Esophagus muscularis mucosa (tissue), 4 donors: ENCODE measurements at regions not wholly inside any gene's neighbourhood (a gene's known extent, or its start where the extent isn't known, plus 50 kb on each side); places are given as distances from the start of the nearest gene placed in this dataset.

ENCODE experiments used
- DNase-seq: peaks from one replicate; pipeline ENCODE4 v3.0.0-alpha.2; 2017; ENCODE audit errors: extremely low spot score
- H3K27ac ChIP-seq, 4 donors: fragments of 200-600 bp; sonication (generic); replicated peaks in 1 of 4; 1 replicate in 3 of 4; 2 replicates in 1 of 4; pipeline ENCODE4 v1.5.1; 2016 to 2019; ENCODE audit warnings: mild to moderate bottlenecking in 1 of 4
- H3K27me3 ChIP-seq, 4 donors: fragments of 200-600 bp; sonication (generic); one replicate each; pipeline versions ENCODE4 v1.5.1 to v1.6.0; 2016 to 2019
- H3K36me3 ChIP-seq, 4 donors: fragments of 200-600 bp; sonication (generic); one replicate each; pipeline ENCODE4 v1.5.1; 2016 to 2019
- H3K4me1 ChIP-seq, 4 donors: fragments of 200-600 bp; sonication (generic); one replicate each; pipeline ENCODE4 v1.5.1; 2016 to 2019
- H3K4me3 ChIP-seq, 4 donors: fragments of 200-600 bp; sonication (generic); 1 replicate in 2 of 4; 2 replicates in 2 of 4; pipeline ENCODE4 v1.5.1; 2016 to 2019; ENCODE audit warnings: mild to moderate bottlenecking in 4 of 4, moderate library complexity in 1 of 4
- H3K9me3 ChIP-seq, 4 donors: fragments of 200-600 bp; sonication (generic); 1 replicate in 3 of 4; 2 replicates in 1 of 4; pipeline ENCODE4 v1.5.1; 2016 to 2019
- CTCF ChIP-seq, 3 experiments: fragments of 200-600 bp in 2 of 3; fragments of 450-650 bp in 1 of 3; sonication (generic) in 2 of 3; IDR thresholded peaks; one replicate each; pipeline ENCODE4 v1.5.1; 2017 to 2019; ENCODE audit warnings: antibody characterized with exemption in 3 of 3, mild to moderate bottlenecking in 2 of 3, moderate library complexity in 1 of 3
- EP300 ChIP-seq: sonication (generic); formaldehyde crosslinking; IDR thresholded peaks from one replicate; pipeline ENCODE4 v1.6.1; 2017; ENCODE audit warnings: antibody characterized with exemption
- POLR2A ChIP-seq: fragments of 450-650 bp; IDR thresholded peaks from one replicate; pipeline ENCODE4 v1.6.1; 2017; ENCODE audit warnings: antibody characterized with exemption, moderate library complexity, mild to moderate bottlenecking, low read depth
- POLR2AphosphoS5 ChIP-seq, 2 donors: sonication (generic); formaldehyde crosslinking; IDR thresholded peaks; one replicate each; pipeline ENCODE4 v1.6.1; 2017; ENCODE audit warnings: antibody characterized with exemption in 2 of 2
- WGBS: methylation state at CpG from one replicate; pipeline ENCODE4 v1.1.5; 2018; 5-methylcytosine and 5-hydroxymethylcytosine counted together
- intact Hi-C: fragments of 100-400 bp; cut with DNase I; formaldehyde crosslinking; loops from one replicate; pipeline ENCODE4 v1.15.1; 2023

- Histone ChIP-seq H3K27ac (no peak overlapping the region), H3K36me3 (no peaks in the 10 kb centered on the region), H3K4me3 (no peak overlapping the region), H3K27me3 (no peaks in the 10 kb centered on the region), H3K4me1 (no peaks in the 10 kb centered on the region), H3K9me3 (no peaks in the 10 kb centered on the region)
- no peak for DNase-seq
- WGBS: 93% methylated on average over 2 of the region's 2 CpGs
- no peak for TF ChIP-seq POLR2AphosphoS5 (IDR thresholded peaks at IDR 0.05)
- no peak for TF ChIP-seq POLR2A
- TF ChIP-seq CTCF (IDR thresholded peaks at IDR 0.05): no peak
- no peak for TF ChIP-seq EP300
- intact Hi-C loops: no loop called here
These were observed 318.2 kb downstream of the PARP8 start for GRCh38 chr5:50984640-50985039.

- TF ChIP-seq EP300 (no peak), POLR2AphosphoS5 (IDR thresholded peaks at IDR 0.05) (no peak), POLR2A (no peak), CTCF (IDR thresholded peaks at IDR 0.05) (no peak)
- Histone ChIP-seq H3K27me3 (no peaks in the 10 kb centered on the region), H3K27ac (no peak overlapping the region), H3K4me1 (no peaks in the 10 kb centered on the region), H3K36me3 (no peaks in the 10 kb centered on the region), H3K4me3 (no peak overlapping the region), H3K9me3 (no peaks in the 10 kb centered on the region)
- 97% methylated on average over 15 of the region's 15 CpGs for WGBS
- intact Hi-C loops: no loop called here
- DNase-seq: no peak
These were observed 324.0 kb downstream of the PARP8 start for GRCh38 chr5:50990296-50990924.

GRCh38 chr5:50995285-50995942, 329.0 kb downstream of the PARP8 start:
- WGBS: 82% methylated on average over 3 of the region's 3 CpGs
- Histone ChIP-seq H3K27me3 (no peaks in the 10 kb centered on the region), H3K9me3 (no peaks in the 10 kb centered on the region), H3K4me1 (no peaks in the 10 kb centered on the region), H3K36me3 (no peaks in the 10 kb centered on the region), H3K27ac (no peak overlapping the region), H3K4me3 (no peak overlapping the region)
- intact Hi-C loops: no loop called here
- DNase-seq: no peak
- TF ChIP-seq POLR2A (no peak), EP300 (no peak)

- 67% methylated on average over 4 of the region's 4 CpGs for WGBS
- Histone ChIP-seq H3K27me3 (no peaks in the 10 kb centered on the region), H3K9me3 (no peaks in the 10 kb centered on the region), H3K4me1 (no peaks in the 10 kb centered on the region), H3K4me3 (no peak overlapping the region), H3K27ac (no peak overlapping the region), H3K36me3 (no peaks in the 10 kb centered on the region)
- TF ChIP-seq CTCF (IDR thresholded peaks at IDR 0.05) (no peak), POLR2A (no peak), POLR2AphosphoS5 (IDR thresholded peaks at IDR 0.05) (no peak), EP300 (no peak)
- DNase-seq: no peak
- intact Hi-C loops: no loop called here
These were observed 334.9 kb downstream of the PARP8 start for GRCh38 chr5:51001227-51001923.

GRCh38 chr5:51002368-51002767, 335.9 kb downstream of the PARP8 start:
- Histone ChIP-seq H3K27ac (no peak overlapping the region), H3K36me3 (no peaks in the 10 kb centered on the region), H3K4me1 (no peaks in the 10 kb centered on the region), H3K4me3 (no peak overlapping the region), H3K9me3 (no peaks in the 10 kb centered on the region), H3K27me3 (no peaks in the 10 kb centered on the region)
- TF ChIP-seq CTCF (IDR thresholded peaks at IDR 0.05): no peak
- no peak for TF ChIP-seq EP300
- TF ChIP-seq POLR2A: no peak
- TF ChIP-seq POLR2AphosphoS5 (IDR thresholded peaks at IDR 0.05): no peak
- no peak for DNase-seq
- intact Hi-C loops: no loop called here
- WGBS: 85% methylated on average over 3 of the region's 3 CpGs
